ENCODE measurements at regions not wholly inside any gene's neighbourhood (a gene's known extent, or its start where the extent isn't known, plus 50 kb on each side); places are given as distances from the start of the nearest gene placed in this dataset.

GRCh38 chr17:33550261-33550660, 257.2 kb upstream of the ASIC2 start:
- no peak for DNase-seq (ENCODE audit: low read depth)
- ChIA-PET CTCF (no interaction called here), POLR2A (no interaction called here)
- H3K4me3 ChIP-seq (ENCODE audit: low read depth, low read length), result no peak overlapping the region
- TF ChIP-seq, protein P1, sequence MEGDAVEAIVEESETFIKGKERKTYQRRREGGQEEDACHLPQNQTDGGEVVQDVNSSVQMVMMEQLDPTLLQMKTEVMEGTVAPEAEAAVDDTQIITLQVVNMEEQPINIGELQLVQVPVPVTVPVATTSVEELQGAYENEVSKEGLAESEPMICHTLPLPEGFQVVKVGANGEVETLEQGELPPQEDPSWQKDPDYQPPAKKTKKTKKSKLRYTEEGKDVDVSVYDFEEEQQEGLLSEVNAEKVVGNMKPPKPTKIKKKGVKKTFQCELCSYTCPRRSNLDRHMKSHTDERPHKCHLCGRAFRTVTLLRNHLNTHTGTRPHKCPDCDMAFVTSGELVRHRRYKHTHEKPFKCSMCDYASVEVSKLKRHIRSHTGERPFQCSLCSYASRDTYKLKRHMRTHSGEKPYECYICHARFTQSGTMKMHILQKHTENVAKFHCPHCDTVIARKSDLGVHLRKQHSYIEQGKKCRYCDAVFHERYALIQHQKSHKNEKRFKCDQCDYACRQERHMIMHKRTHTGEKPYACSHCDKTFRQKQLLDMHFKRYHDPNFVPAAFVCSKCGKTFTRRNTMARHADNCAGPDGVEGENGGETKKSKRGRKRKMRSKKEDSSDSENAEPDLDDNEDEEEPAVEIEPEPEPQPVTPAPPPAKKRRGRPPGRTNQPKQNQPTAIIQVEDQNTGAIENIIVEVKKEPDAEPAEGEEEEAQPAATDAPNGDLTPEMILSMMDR (IDR thresholded peaks at IDR 0.05; ENCODE audit: insufficient read depth, low read depth, low read length), result no peak
- no peaks in the 10 kb centered on the region for H3K27me3 ChIP-seq (ENCODE audit: control insufficient read depth, insufficient read depth, low read length)
- H3K36me3 ChIP-seq (ENCODE audit: control insufficient read depth, insufficient read depth, low read length), result no peaks in the 10 kb centered on the region

GRCh38 chr17:33551075-33551474, 258.0 kb upstream of the ASIC2 start:
- Histone ChIP-seq H3K27me3 (ENCODE audit: control insufficient read depth, insufficient read depth, low read length) (no peaks in the 10 kb centered on the region), H3K36me3 (ENCODE audit: control insufficient read depth, insufficient read depth, low read length) (no peaks in the 10 kb centered on the region), H3K4me3 (ENCODE audit: low read depth, low read length) (no peak overlapping the region)
- DNase-seq (ENCODE audit: low read depth), result no peak
- TF ChIP-seq, protein P1 (IDR thresholded peaks at IDR 0.05; ENCODE audit: insufficient read depth, low read depth, low read length), result no peak
- ChIA-PET POLR2A (no interaction called here), CTCF (no interaction called here)

- TF ChIP-seq, protein P1 (IDR thresholded peaks at IDR 0.05; ENCODE audit: insufficient read depth, low read depth, low read length), result no peak
- ChIA-PET CTCF (no interaction called here), POLR2A (no interaction called here)
- no peaks in the 10 kb centered on the region for H3K27me3 ChIP-seq (ENCODE audit: control insufficient read depth, insufficient read depth, low read length)
- DNase-seq (ENCODE audit: low read depth), result no peak
- no peak overlapping the region for H3K4me3 ChIP-seq (ENCODE audit: low read depth, low read length)
- H3K36me3 ChIP-seq (ENCODE audit: control insufficient read depth, insufficient read depth, low read length), result no peaks in the 10 kb centered on the region
Observed at GRCh38 chr17:33551911-33552310, 258.8 kb upstream of the ASIC2 start.

- no peak for DNase-seq (ENCODE audit: low read depth)
- TF ChIP-seq, protein P1 (IDR thresholded peaks at IDR 0.05; ENCODE audit: insufficient read depth, low read depth, low read length), result no peak
- POLR2A ChIA-PET, result no interaction called here
Observed at GRCh38 chr17:33560165-33560564, 267.1 kb upstream of the ASIC2 start.

DNA sequence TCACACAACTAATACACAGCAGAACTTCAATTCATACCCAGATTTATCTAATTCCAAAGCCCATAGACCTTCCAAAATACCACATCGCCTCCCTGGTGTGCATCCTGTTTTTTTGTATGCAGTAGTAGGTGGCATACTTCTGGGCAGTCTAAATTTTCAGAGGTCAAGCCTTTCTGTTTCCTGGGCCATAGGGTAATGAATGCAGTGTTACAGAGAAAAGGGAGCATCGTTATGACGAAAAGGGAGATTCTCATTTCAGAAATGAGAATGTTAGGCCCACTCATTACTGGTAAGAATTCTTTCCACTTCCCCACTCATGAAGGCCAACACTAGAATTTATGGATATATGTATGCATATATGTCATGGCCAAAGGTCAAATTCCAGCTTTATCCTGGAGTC, 267.8 kb upstream of the ASIC2 start:
- Histone ChIP-seq H3K4me3 (ENCODE audit: low read depth, low read length) (no peak overlapping the region), H3K36me3 (ENCODE audit: control insufficient read depth, insufficient read depth, low read length) (no peaks in the 10 kb centered on the region), H3K27me3 (ENCODE audit: control insufficient read depth, insufficient read depth, low read length) (no peaks in the 10 kb centered on the region)
- TF ChIP-seq, protein P1 (IDR thresholded peaks at IDR 0.05; ENCODE audit: insufficient read depth, low read depth, low read length), result no peak
- DNase-seq (ENCODE audit: low read depth), result no peak
- ChIA-PET CTCF (no interaction called here), POLR2A (no interaction called here)

More at GRCh38 chr17:33560165-33560564, 267.1 kb upstream of the ASIC2 start:
- CTCF ChIA-PET, result no interaction called here
- Histone ChIP-seq H3K4me3 (ENCODE audit: low read depth, low read length) (no peak overlapping the region), H3K36me3 (ENCODE audit: control insufficient read depth, insufficient read depth, low read length) (no peaks in the 10 kb centered on the region), H3K27me3 (ENCODE audit: control insufficient read depth, insufficient read depth, low read length) (no peaks in the 10 kb centered on the region)
